DMS79 (cell line): ENCODE measurements at regions not wholly inside any gene's neighbourhood (a gene's known extent, or its start where the extent isn't known, plus 50 kb on each side); places are given as distances from the start of the nearest gene placed in this dataset.

Source experiments
- DNase-seq: peaks from one replicate; lab custom pipeline; 2025; lab: John Stamatoyannopoulos, UW

DNA sequence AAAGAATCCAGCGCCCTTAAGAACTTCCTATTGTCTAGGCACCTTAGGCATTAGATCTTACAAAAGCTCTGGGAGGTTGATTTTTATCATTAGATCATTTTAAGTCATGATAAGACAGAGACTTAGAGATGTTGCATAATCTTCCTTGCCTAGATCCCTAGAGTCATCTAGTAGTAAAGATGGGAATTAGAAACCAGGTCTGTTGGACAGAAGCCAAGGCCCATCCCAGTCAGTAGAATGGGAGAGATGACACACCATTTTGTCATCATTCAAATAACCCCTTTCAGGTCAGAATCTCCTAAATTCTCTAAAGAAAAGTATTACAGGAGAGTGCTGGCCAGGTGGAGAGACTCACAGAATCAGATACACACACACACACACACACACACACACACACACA is 579.1 kb downstream of the BMP2 start:
- no peak for DNase-seq

DNA sequence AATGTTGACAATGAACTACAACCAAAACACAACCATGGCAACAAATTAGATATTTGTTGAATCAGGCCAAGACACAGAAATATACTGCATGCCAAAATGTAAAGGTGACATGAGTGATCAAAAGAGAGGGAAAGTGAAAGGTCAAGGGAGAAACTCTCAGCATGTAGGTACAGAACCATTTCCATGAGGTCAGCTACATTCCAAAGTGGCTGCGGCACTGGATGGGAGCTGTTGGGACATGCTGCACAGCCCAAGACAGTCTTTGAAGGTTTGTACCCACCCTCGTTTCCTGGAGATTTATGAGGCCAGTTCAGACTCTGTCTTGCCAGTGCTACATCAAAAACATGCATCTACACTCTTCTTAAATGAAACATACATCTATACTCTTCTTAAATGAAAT is 579.9 kb downstream of the BMP2 start:
- DNase-seq: no peak

DNA sequence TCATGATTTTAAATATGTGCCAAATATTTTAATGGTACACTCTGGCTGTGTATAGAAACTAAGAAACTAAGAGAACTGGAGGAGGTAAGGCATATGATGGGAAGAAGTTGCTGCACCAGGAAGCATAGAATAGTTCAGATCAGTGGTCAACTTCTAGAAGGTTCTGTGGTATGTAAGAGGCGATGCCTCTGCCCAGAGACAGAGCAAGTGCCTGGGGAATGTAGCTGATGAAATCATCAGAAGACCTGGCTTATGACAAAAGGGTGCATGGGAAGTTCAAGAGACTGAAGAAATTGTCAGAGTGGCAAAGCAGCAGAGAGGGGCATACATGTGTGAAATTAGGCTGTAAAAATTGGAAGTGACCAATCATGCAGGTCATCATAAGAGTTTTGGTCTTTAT is 580.8 kb downstream of the BMP2 start:
- DNase-seq: no peak

DNA sequence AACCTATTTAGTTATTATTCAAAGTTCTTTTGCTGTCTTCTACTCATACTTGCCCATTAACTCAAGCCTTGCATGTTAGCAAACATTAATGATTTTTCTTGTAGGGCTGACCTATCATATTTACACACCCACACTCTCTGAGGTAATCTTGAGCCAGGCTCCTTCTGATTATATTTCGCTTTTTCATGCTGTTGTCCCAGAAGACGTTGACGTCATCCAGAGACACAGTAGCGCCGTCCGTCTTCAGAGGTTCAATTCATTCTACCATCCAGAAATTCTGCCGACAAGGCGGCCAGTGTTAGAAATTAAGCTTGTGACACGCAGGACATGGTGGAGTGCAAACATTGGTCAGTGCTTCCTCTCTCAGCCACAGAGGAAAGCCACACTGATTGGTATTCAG is 584.7 kb downstream of the BMP2 start:
- no peak for DNase-seq

DNA sequence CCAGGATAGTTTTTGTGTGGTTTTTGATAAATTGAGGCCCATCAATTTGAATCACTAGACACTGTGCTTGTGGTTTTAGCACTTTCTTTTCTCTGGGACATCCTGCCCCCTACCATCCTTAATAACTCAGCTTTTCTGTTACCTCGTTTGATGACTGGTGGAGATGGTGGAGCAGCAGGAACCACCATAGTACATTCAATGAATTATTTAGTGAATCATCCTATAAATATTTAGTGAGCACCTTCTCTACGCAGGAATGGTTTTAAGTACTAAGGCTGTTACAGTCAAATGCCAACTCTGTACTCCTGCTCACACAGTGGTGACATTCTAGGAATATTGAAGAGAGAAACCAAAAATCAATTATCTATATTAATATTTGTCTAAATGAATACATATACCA is 585.2 kb downstream of the HAO1 start:
- DNase-seq: no peak

DNA sequence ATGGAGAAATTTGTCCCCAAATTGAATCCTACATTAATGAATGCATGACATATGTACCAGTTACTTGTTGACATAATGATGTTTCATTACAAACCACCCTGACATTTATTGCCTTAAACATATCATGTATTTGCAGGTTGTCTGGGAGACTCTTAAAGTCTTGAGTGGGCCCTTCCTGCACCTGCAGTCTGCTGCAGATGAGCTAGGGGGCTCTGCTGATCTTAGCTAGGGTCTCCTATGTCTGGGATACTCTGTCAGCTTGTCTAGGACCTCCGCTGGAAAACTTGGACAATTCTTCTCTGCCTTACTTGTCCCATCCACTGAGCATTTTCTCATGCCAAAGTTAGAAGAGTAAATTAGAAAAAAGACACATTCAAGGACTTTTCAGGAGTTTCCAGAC is 581.6 kb downstream of the HAO1 start:
- DNase-seq: no peak

DNA sequence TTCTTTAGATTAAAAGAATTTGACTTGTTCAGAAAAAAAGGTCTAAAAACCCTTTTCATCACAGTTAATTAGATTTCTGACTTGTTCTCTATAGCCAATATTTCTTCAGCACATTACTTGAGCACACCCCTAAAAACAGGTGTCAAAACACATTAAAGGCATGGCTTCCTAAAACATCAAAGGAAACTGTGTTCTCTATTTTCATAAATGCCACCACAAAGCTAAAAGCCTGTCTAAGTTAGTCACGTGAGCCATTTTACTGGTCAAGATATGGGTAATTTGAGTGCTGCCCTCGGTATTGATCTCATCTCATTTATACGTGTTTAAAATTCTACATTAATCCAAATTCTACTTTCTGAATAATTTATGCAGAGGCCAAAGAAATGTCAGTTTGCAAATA is 580.5 kb downstream of the HAO1 start:
- no peak for DNase-seq

DNA sequence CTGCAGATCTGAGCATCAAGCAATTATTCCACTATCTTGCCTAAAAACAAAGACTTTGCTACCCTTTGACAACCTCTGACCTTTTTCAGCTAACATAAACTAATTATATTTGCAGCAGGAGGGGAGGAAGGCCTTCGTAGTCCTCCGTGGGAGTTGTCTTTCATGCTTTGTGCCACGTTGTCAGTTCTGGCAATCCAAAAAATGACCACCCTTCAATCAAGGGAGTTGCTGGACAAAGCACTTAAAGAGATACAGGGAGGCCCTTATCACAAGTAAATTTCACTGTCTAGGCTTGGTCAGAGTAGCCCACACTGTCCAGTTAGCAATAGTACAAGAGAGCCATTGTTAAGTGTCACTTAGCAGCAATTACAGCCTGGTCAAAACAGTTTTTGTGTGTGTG is 578.9 kb downstream of the HAO1 start:
- DNase-seq: no peak

DNA sequence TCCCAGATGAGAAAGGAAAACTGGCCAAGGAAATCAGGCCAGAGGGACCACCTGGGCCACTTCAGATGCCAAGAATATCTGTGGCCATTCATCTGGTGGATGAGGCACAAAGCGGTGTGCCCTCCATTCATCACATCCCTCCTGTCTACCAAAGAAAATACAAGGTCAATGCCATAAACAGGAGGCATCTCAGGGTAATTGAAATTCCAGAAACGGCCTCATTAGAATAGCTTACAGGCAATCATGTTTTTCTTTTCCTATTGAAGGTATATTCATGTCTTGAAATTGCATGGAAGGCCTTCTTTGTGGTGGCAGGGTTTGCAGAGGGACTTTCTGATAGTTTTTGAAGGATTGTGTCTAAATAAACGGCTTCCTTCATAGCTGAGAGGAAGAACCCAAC is 578.3 kb downstream of the HAO1 start:
- no peak for DNase-seq

DNA sequence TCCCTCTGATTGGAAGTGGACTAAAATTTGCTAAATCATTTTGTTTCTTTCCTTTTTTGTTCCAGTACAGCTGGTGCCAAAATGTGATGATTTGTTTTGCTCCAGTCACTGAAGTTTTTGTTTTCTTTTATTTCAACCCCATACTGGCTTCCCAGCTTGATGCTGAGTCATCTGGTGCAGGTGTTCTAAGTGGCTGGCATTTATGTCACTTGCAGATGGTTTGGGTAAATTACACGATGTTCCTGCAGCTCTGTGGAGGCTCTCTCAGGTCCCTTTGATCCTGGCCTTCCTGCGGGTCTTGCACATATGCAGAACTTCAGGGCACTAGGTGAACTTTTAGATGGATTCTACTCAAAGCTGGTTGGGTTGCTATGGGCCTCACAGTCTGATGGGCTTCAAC is 577.7 kb downstream of the HAO1 start:
- no peak for DNase-seq

DNA sequence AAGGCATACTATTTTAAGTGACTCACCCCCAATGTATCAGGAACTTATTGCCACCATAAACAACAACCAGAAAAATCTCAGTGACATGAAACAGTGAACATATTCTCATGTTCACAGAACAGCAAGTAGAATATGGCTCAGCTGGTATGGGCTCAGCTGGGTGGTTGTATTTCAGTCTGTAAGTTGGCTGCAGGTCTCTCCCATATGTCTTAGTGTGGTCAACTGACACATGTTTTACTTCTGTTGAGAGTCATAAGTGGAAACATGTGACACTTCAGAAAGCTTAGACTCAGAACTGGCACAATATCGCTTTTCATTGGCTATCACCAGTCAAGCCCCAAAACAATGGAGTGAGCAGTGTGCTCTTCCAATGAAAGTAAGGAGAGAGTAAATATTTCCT is 574.1 kb downstream of the HAO1 start:
- DNase-seq: no peak

DNA sequence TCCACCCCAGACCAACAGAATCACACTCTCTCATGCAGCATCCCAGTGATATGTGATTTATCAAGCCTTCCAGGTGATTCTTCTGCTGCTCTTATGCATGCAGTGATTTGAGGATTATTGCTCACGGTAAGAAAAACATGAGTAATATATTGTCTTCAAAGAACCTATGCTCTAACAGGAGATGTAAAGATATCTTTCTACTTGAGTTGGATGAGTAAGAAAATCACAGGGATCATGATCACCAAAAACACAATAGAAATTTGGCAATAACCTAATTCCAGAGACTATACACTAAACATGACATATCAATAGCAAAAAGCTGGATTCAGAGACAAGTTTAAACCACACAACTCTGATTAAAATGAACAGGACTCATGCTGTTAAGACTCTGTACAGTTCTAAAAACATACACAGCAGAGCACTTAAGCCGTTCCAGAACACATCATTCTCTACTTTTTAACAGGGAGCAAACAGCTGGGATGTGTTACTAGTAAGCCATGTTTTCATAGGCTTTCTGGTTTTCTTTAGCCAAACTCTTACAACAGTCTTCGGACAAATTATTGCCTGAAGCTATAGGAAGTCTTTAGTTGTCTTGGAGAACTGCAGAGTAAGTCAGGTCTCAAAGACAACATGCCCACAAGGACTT is 568.6 kb downstream of the HAO1 start:
- DNase-seq: no peak

DNA sequence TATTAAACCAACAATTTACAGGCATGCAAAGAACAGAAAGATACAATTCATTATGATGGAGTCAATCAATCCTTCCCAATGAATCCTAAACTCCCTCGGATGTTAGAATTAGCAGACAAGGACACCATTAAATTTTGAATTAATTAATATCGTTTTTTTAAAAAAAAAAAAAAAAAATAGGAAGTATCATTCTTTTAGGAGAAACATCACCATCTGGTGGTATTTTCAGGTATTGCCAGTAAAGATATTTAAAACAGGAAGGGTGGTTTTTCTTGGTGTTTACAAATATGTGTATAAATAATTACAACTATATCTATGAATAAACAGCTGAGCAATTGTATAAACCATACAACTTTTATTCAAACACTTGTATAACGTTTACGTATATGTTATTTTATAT is 564.4 kb downstream of the HAO1 start:
- no peak for DNase-seq

DNA sequence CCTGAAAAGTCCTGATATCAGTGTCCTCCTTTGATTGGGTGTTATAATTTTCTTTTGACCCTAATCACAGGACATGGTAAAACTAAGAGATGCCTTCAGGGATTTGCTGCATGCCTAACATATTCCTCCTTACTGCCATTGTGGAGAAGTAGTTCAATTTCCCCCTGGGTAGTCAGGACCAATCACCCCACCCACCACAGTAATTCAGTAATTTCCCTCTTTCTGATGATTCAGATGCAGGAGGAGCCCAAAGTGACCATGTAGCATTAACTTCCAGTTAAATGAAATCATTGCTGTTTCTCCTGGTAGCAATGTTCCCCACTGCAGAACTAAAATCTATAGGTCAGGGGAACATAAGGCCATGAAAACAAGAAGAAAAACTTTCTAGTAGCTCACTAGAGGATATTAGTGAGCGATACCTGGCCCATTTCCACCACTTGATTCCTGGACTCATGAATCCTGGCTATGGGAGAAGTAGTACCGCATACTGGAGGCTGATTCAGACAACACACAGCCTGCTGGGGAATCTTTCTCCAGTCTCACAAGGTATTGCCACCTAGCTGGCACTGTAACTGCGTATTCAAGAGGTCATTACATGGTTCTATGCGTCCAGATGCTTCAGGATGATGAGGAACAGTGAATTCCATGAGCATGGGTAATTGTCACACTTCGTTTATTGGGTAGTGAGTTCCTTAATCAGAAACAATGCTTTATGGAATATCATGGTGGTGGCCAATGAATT is 561.2 kb downstream of the HAO1 start:
- DNase-seq: no peak

DNA sequence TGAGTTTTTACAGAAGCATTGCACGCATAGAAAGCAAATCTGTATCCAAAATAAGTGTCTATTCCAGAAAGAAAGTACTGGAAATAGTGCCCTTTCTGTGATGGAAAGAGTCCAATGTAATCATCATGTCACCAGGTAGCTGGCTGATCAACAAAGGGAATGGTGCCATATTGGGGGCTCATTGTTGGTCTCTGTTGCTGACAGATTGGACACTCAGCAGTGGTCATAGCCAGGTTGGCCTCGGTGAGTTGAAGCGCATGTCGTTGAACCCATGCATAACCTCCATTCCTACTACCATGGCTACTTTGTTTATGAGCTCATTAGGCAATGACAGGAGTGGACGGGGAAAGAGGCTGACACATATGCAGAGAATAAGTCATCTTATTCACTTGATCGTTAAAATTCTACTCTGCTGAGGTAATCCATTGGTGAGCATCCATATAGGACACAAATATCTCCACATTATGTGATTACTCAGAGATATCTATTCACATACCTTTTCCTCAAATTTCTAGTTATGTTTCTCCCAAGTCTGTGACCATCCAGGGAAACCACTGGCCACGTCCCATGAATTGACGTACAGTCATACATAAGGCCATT is 560.5 kb downstream of the HAO1 start:
- DNase-seq: no peak

DNA sequence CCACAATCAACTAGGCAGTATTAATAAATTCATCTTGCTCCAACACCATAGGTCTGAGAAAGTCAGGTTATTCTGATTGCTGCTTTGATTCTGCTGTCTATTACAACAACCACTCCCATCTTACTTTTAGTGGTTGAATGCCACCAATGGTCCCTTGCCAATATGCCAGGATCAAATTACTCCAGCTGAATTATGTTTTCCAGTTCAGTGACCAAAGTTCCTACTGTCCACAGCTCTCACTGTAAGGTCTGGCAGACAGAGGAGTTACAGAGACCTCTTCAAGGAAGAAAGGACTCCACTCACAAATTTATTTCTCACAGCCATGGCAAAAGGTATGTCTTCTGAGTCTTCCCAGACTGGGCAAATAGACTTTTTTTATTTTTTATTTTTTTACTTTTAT is 557.0 kb downstream of the HAO1 start:
- DNase-seq: no peak

DNA sequence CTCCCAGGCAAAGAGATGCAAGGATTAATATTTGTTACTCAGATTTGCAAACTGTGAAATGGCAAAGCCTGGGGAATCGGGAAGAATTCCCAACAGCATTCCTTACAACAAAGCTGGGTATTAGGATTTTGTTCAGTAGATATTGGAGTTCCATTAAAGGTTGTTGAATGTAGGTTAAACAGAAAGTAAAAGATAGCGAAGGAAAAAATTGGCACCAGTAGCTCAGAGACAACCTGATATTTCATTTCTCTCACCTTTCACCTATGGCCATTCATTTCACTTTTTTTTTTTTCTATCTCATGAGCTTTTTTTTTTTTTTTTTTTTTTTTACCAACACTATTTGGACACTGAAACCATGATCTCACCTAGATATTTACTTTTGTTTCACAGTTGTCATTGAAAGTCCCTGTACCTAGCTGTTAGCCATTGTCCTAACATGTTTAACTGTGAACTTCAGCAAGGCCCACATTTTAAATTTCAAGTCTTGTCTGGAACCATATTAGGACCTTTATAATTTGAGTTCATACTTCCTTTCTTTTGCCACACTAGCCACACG is 552.5 kb downstream of the HAO1 start:
- no peak for DNase-seq

DNA sequence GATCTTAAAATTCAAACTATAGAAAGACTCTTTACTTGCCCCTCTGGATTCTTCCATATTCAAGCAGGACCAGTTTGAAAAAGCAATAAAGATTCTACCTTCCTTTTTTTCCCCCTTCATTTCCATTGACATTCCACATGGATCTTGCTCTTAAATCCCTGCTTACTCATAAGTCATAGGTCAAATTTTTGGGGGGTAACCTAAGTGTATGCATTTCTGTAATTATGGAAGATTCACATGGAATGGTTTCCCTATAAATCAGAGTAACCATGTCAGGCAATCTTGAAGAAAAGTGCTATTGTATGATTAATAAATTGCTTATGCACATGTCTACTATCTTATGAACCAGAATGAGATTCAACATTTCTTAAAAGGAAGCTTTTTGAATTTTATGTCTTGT is 551.0 kb downstream of the HAO1 start:
- DNase-seq: no peak

DNA sequence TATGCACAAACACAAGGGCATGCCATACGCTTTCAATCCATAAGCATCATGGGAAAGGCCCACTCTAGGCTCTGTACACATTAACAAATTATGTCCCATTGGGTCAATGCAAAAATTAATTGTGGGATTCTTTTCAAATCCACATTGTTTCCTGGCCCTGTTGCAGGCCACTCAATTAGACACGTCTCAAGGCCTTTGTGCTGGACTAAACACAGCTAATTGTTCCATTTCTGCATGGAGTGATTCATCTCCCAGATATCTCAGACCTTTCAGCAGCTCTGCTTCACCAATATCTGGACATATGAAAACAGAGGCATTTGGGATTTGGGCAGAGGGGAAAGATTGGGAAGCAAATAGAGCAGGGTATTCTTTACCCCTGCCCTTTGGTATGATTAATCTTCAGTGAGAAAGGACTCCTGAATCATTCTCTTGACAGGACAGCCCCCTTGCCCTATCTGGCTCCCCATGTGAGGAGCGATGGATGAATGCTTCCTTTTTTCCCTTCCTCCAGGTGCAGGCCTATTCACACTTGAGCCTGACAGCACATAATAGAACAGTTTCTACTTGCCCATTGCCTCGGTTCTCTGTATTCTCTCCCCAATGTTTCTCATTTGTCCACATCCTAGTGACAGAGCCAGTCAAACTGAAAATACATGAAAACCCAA is 547.6 kb downstream of the HAO1 start:
- DNase-seq: no peak

DNA sequence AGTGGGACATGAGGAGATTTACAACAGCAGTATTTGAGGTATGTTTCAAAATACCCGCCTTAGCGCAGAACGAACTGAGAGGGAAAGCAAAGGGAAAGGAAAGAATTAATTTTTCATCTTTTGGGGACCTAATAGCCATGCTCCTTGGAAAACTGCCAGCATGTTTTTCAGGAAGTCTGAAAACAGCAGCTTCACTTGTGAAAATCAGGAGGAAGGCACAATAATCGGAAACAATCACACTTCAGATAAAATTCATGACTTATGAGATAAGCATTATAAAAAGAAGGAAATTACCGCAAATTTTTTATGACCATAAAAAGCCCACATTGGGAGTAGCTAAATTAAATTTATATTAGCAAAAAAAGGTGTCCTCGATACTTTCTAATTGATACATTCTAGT is 541.1 kb downstream of the HAO1 start:
- no peak for DNase-seq

DNA sequence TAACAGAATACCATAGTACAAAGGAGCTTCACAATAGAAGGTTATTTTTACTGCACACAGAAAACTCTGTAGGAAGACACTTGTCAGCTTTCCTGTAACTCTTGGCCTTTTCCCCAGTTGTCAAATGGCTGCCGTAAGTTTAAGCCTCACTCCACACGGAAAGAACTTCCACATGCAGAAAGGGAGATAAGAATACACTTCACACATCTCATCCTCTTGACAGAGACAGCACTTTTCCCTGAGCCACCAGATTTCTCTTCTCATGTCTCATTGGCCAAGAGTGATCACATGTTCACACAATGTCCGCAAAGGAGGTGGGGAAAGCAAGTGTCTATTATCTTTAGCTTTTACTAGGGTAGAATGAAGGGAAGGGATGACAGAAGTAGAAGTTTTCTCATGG is 540.7 kb downstream of the HAO1 start:
- DNase-seq: no peak

DNA sequence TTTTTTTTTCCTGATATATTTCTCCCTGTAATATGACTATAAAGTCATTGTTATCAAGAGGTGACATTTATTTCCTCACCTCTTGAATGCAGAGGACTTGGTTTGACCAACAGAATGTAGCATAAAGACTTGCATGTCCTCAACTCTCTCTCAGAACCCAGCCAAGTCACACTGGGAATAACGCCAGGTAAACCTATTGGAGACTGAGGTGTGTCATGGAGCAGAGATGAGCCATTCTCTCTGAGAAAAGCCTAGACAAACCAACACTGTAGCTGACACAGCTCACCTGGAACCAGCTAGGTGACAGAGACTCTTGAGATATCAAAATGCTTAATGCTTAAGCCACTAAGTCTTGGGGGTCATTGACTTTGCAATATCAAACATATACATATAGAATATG is 533.6 kb downstream of the HAO1 start:
- no peak for DNase-seq

DNA sequence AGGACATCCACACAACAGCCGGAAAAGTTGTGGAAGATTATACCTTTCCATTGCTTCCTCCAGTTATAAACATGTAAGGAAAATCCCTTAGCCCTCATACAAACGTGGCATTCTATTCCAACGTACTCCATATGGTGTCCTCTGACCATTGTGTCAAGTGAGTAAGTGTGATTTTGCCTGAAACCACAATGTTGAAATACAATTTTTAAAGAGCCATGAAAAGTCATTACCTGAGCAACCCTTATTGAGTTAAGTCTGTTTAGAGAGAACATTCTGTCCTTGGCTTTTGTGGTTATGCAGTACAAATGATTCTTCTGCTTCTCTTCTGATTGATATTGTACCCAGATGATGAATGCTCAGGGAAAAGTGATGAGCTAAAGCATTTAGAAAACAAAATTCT is 530.1 kb downstream of the HAO1 start:
- no peak for DNase-seq
